ENCODE measurements at regions not wholly inside any gene's neighbourhood (a gene's known extent, or its start where the extent isn't known, plus 50 kb on each side); places are given as distances from the start of the nearest gene placed in this dataset.

DNA sequence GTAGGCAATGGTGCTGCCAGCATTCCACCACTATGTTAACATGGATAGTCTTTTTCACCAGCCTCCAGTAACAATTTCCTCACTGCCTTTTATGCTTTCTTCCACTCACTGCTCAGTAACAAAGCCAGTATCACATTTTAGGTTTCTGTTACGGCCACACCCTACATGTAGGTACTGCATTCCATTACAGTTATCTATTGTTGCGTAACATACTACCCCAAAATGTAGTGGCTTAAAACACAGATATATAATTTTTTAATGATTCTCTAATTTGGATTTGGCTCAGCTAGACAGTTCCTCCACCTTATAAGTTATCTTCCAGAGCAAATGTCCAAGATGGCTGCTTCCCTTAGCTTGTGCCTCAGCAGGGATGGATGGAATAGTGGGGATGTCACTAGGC is 498.7 kb upstream of the ACVR2A start:
- no peak overlapping the region for H3K9ac ChIP-seq
- H3K4me2 ChIP-seq (ENCODE audit: low read length) = no peak overlapping the region
- TF ChIP-seq, protein P1, sequence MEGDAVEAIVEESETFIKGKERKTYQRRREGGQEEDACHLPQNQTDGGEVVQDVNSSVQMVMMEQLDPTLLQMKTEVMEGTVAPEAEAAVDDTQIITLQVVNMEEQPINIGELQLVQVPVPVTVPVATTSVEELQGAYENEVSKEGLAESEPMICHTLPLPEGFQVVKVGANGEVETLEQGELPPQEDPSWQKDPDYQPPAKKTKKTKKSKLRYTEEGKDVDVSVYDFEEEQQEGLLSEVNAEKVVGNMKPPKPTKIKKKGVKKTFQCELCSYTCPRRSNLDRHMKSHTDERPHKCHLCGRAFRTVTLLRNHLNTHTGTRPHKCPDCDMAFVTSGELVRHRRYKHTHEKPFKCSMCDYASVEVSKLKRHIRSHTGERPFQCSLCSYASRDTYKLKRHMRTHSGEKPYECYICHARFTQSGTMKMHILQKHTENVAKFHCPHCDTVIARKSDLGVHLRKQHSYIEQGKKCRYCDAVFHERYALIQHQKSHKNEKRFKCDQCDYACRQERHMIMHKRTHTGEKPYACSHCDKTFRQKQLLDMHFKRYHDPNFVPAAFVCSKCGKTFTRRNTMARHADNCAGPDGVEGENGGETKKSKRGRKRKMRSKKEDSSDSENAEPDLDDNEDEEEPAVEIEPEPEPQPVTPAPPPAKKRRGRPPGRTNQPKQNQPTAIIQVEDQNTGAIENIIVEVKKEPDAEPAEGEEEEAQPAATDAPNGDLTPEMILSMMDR (IDR thresholded peaks at IDR 0.05) = no peak
- H3K27ac ChIP-seq = no peak overlapping the region
- no peak overlapping the region for H3K4me3 ChIP-seq (ENCODE audit: low read depth, low read length)
- no peaks in the 10 kb centered on the region for H3K27me3 ChIP-seq (ENCODE audit: control insufficient read depth, insufficient read depth, low read length)
- no peaks in the 10 kb centered on the region for H3K9me3 ChIP-seq (ENCODE audit: control insufficient read depth, low read length)
- no peaks in the 10 kb centered on the region for H3K36me3 ChIP-seq (ENCODE audit: control insufficient read depth, insufficient read depth, low read length)
- H3K79me2 ChIP-seq = no peaks in the 10 kb centered on the region
- H3K4me1 ChIP-seq = no peaks in the 10 kb centered on the region
- no peak overlapping the region for H2AFZ ChIP-seq

DNA sequence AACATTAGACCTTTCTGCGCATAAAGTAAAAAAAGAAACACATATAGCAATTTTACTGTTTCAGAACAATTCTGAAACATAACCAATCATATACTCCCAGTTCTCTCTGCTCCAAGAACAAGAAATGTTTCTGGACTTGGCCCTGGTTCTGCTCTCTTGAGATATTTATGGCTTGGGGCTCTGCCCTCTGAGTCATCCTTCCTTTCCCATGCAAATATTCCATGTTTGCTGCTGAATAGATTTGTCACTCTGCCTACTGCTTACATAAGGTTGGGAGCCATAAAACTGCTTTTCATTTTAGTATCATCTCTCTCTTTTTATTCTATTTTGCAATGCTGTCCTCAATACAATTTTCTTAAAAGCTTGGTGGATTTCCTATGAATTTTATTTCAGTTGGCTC is 499.6 kb upstream of the ACVR2A start:
- Histone ChIP-seq H3K4me1 (no peaks in the 10 kb centered on the region), H3K9ac (no peak overlapping the region), H3K4me2 (ENCODE audit: low read length) (no peak overlapping the region), H3K9me3 (ENCODE audit: control insufficient read depth, low read length) (no peaks in the 10 kb centered on the region), H3K27me3 (ENCODE audit: control insufficient read depth, insufficient read depth, low read length) (no peaks in the 10 kb centered on the region), H3K36me3 (ENCODE audit: control insufficient read depth, insufficient read depth, low read length) (no peaks in the 10 kb centered on the region), H3K79me2 (no peaks in the 10 kb centered on the region), H2AFZ (no peak overlapping the region), H3K27ac (no peak overlapping the region), H3K4me3 (ENCODE audit: low read depth, low read length) (no peak overlapping the region)
- TF ChIP-seq, protein P1 (IDR thresholded peaks at IDR 0.05) = no peak

DNA sequence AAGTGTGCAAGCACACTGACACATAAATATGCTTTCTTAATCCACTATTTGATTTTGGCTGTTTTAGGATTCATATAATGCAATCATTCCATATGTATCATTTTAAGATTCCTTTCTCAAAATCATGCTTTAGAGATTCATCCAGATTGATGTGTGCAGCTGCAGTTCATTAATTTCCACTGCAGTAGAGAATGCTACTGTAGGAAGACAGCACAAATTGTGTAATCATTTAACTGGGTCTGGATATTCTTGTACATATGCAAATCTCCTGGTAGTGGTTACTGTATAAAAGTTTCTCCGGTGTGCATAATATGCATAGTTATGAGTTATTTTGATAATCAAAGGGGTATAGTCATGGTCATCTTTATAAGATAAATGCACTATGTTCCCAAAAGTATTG is 502.5 kb upstream of the ACVR2A start:
- H3K4me1 ChIP-seq = no peaks in the 10 kb centered on the region
- no peak overlapping the region for H3K27ac ChIP-seq
- H3K9me3 ChIP-seq (ENCODE audit: control insufficient read depth, low read length) = no peaks in the 10 kb centered on the region
- H2AFZ ChIP-seq = no peak overlapping the region
- no peak overlapping the region for H3K9ac ChIP-seq
- no peak overlapping the region for H3K4me2 ChIP-seq (ENCODE audit: low read length)
- H3K4me3 ChIP-seq (ENCODE audit: low read depth, low read length) = no peak overlapping the region
- H3K79me2 ChIP-seq = no peaks in the 10 kb centered on the region
- TF ChIP-seq, protein P1 (IDR thresholded peaks at IDR 0.05) = no peak
- no peaks in the 10 kb centered on the region for H3K36me3 ChIP-seq (ENCODE audit: control insufficient read depth, insufficient read depth, low read length)
- H3K27me3 ChIP-seq (ENCODE audit: control insufficient read depth, insufficient read depth, low read length) = no peaks in the 10 kb centered on the region

DNA sequence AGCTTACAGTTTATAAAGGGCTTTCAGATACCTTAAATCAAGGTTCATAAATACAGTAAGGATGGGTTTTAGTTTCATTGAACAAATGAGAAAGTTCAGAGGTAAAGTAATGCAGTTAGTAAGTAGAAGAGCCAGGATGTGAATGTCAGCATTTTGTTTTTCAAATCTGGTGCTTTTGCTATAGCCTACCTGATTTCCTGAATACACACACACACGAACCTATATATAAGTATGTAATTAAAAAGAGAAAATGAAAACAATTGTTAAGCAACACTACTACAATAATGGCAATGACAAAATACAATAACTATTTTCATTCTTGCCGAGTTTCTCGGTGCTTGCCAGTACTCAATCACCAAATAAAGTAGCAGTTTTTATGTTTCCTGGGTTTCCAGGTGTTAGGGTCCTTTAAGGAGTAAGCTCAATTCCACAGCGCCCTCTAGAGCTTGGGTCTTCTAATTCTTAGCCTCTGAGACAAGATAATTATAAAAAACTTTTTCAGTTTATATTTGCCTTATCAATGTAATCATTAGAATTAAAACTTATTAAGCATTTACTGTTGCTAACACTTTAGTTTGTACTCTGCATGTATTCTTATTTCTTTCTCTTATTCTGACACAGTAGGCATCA is 512.9 kb upstream of the ACVR2A start:
- Histone ChIP-seq H3K27ac (no peak overlapping the region), H3K36me3 (ENCODE audit: control insufficient read depth, insufficient read depth, low read length) (no peaks in the 10 kb centered on the region), H3K9ac (no peak overlapping the region), H3K4me1 (no peaks in the 10 kb centered on the region), H3K4me2 (ENCODE audit: low read length) (no peak overlapping the region), H3K27me3 (ENCODE audit: control insufficient read depth, insufficient read depth, low read length) (no peaks in the 10 kb centered on the region), H3K4me3 (ENCODE audit: low read depth, low read length) (no peak overlapping the region), H2AFZ (no peak overlapping the region), H3K9me3 (ENCODE audit: control insufficient read depth, low read length) (no peaks in the 10 kb centered on the region), H3K79me2 (no peaks in the 10 kb centered on the region)
- TF ChIP-seq, protein P1 (IDR thresholded peaks at IDR 0.05) = no peak

DNA sequence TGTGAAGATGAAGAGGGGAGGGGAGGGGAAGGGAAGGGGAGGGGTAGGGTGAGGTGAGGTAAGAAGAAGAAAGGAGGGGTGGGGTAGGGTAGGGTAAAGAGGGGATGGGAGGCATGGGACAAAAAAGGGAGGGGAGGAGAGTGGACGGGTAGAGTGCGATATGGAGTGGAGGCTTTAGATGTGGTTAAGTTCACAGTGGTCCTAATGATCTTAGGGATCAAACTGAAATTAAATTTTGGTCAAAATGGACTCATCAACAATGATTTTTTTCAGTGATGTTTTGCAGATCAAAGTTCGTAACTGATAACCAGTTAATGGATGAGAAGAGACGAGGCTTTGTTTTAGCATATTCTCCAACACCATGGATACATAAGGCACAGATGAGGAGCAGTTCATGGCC is 513.9 kb upstream of the ACVR2A start:
- no peaks in the 10 kb centered on the region for H3K9me3 ChIP-seq (ENCODE audit: control insufficient read depth, low read length)
- no peaks in the 10 kb centered on the region for H3K79me2 ChIP-seq

More for the DNA sequence above, 513.9 kb upstream of the ACVR2A start:
- Histone ChIP-seq H3K36me3 (ENCODE audit: control insufficient read depth, insufficient read depth, low read length) (no peaks in the 10 kb centered on the region), H3K9ac (no peak overlapping the region), H3K4me3 (ENCODE audit: low read depth, low read length) (no peak overlapping the region), H3K4me1 (no peaks in the 10 kb centered on the region), H2AFZ (no peak overlapping the region), H3K27me3 (ENCODE audit: control insufficient read depth, insufficient read depth, low read length) (no peaks in the 10 kb centered on the region), H3K4me2 (ENCODE audit: low read length) (no peak overlapping the region), H3K27ac (no peak overlapping the region)
- TF ChIP-seq, protein P1 (IDR thresholded peaks at IDR 0.05) = no peak

Measured in parathyroid adenoma (tissue), 2 donors.